ENCODE measurements at regions not wholly inside any gene's neighbourhood (a gene's known extent, or its start where the extent isn't known, plus 50 kb on each side); places are given as distances from the start of the nearest gene placed in this dataset.

DNA sequence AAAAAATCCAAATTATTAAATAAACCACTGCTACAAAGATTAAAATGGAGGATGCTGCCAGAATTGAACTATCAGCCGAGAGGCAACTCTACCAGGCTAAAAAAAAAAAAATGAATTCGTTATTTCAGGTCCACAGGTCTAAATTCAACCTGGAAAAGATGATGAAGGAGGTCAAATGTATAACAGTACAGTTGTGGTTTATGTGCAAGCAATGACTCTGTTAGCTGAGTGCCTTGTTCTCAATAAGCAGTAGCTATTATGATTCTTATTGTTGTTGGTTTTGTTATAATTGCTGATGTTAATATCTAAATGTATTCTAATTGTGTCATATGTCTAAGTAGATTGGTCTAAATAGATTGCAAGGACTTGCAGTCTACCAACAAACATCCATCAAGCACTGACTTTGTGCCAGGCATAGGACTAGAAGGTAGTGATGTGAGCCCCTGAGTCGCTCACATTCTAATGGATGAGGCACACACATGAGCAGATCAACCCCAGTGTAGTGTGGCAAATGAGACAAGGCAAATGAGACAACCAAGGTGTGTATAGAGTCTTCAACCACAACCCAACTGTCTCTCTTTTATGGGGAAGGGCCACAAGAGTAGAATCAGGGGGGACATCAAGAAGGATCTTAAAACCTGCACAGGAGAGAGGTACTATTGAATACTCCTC lies 77.0 kb upstream of the PLEKHG7 start:
- no peaks in the 10 kb centered on the region for H3K36me3 ChIP-seq (ENCODE audit: control insufficient read depth, insufficient read depth, low read length)
- H3K27ac ChIP-seq (ENCODE audit: low read depth, low read length): no peak overlapping the region
- no peaks in the 10 kb centered on the region for H3K27me3 ChIP-seq (ENCODE audit: control insufficient read depth, insufficient read depth, low read length)
- no peak overlapping the region for H3K9ac ChIP-seq (ENCODE audit: low read length)
- no peak overlapping the region for H3K4me3 ChIP-seq (ENCODE audit: low read length)
- H3K4me1 ChIP-seq (ENCODE audit: control insufficient read depth, insufficient read depth, low read length): no peaks in the 10 kb centered on the region

DNA sequence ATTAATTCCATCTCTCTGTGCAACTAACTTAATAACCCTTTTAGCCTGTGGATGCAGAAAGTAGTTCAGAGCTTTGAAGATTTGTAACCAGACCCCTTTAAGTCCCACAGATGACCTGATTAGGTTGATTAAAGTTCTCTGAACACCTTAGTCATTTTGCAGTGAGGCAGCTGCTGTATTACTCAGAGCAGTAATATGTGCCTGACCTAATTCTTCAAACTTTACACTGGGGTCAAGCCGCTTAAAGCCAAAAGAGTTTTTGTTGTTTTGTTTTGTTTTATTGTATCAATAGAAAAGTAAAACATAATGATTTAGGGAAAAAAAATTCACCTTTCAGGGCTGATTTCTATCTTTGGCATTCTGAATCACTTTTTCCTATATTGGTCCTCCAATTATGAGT lies 78.6 kb upstream of the PLEKHG7 start:
- Histone ChIP-seq H3K27ac (ENCODE audit: low read depth, low read length) (no peak overlapping the region), H3K36me3 (ENCODE audit: control insufficient read depth, insufficient read depth, low read length) (no peaks in the 10 kb centered on the region)

DNA sequence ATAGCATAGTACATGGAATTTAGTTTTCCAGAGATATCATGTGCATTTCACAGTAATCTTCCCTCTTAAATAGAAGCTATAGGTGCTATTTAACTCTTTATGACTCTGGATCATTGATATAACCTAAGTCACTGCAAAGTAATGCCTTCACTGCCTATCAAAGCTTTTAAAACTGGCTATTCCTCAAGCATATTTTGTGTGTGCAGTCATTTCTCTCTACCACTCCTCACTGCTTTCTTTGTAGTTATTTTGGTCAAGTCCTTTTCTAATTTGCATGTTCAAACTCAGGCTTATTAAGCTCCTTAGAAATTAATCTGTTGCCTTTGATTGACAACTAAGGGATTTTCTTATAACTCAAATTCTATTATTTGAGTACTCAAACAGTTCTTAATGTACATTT lies 79.4 kb upstream of the PLEKHG7 start:
- Histone ChIP-seq H3K36me3 (ENCODE audit: control insufficient read depth, insufficient read depth, low read length) (no peaks in the 10 kb centered on the region), H3K27ac (ENCODE audit: low read depth, low read length) (no peak overlapping the region), H3K27me3 (ENCODE audit: control insufficient read depth, insufficient read depth, low read length) (no peaks in the 10 kb centered on the region), H3K9ac (ENCODE audit: low read length) (no peak overlapping the region), H3K4me1 (ENCODE audit: control insufficient read depth, insufficient read depth, low read length) (no peaks in the 10 kb centered on the region), H3K4me3 (ENCODE audit: low read length) (no peak overlapping the region)

More for the DNA sequence above, 78.6 kb upstream of the PLEKHG7 start:
- Histone ChIP-seq H3K4me3 (ENCODE audit: low read length) (no peak overlapping the region), H3K4me1 (ENCODE audit: control insufficient read depth, insufficient read depth, low read length) (no peaks in the 10 kb centered on the region), H3K27me3 (ENCODE audit: control insufficient read depth, insufficient read depth, low read length) (no peaks in the 10 kb centered on the region), H3K9ac (ENCODE audit: low read length) (no peak overlapping the region)

DNA sequence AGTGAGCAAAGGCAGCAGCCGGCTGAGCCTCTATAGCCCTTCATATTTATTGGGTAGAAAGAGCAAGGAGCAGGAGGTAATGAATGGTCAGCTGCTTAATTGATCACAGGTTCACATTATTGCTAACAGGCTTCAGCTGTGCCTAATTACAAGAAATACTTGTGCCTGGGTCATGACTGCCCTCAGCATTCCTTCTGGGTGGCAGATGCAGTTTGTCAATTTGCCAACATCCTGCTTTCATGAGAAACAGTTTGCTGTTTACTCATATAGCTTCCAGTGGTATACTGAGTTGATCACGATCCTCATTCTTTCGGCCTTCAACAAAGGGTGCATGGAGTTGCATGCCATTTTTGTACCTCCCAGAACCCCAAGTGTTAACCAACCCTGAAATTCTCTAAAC lies 81.0 kb upstream of the PLEKHG7 start:
- H3K36me3 ChIP-seq (ENCODE audit: control insufficient read depth, insufficient read depth, low read length): no peaks in the 10 kb centered on the region
- no peak overlapping the region for H3K27ac ChIP-seq (ENCODE audit: low read depth, low read length)
- no peak overlapping the region for H3K4me3 ChIP-seq (ENCODE audit: low read length)
- H3K9ac ChIP-seq (ENCODE audit: low read length): no peak overlapping the region
- H3K27me3 ChIP-seq (ENCODE audit: control insufficient read depth, insufficient read depth, low read length): no peaks in the 10 kb centered on the region
- H3K4me1 ChIP-seq (ENCODE audit: control insufficient read depth, insufficient read depth, low read length): no peaks in the 10 kb centered on the region

DNA sequence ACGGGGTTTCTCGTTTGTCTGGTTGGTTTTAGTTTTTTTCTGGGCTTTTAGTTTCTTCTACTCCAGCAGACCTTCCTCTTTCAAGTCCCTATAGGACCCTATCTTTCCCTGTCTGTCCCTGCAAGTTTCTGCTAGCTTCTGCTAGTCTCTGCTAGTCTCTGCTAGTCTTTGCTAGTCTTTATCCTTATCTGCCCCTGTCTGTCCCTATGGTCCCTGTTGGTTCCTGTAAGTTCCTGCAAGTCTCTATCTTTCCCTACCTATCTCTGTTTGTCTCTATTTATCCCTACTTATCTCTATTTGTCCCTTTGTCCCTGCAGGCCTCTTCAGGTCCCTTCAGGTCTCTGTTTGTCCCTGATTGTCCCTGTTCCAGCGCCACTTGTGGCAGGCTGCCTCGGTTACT lies 81.5 kb upstream of the PLEKHG7 start:
- no peaks in the 10 kb centered on the region for H3K36me3 ChIP-seq (ENCODE audit: control insufficient read depth, insufficient read depth, low read length)
- H3K4me3 ChIP-seq (ENCODE audit: low read length): no peak overlapping the region
- H3K27ac ChIP-seq (ENCODE audit: low read depth, low read length): no peak overlapping the region
- no peak overlapping the region for H3K9ac ChIP-seq (ENCODE audit: low read length)
- no peaks in the 10 kb centered on the region for H3K27me3 ChIP-seq (ENCODE audit: control insufficient read depth, insufficient read depth, low read length)
- H3K4me1 ChIP-seq (ENCODE audit: control insufficient read depth, insufficient read depth, low read length): no peaks in the 10 kb centered on the region

DNA sequence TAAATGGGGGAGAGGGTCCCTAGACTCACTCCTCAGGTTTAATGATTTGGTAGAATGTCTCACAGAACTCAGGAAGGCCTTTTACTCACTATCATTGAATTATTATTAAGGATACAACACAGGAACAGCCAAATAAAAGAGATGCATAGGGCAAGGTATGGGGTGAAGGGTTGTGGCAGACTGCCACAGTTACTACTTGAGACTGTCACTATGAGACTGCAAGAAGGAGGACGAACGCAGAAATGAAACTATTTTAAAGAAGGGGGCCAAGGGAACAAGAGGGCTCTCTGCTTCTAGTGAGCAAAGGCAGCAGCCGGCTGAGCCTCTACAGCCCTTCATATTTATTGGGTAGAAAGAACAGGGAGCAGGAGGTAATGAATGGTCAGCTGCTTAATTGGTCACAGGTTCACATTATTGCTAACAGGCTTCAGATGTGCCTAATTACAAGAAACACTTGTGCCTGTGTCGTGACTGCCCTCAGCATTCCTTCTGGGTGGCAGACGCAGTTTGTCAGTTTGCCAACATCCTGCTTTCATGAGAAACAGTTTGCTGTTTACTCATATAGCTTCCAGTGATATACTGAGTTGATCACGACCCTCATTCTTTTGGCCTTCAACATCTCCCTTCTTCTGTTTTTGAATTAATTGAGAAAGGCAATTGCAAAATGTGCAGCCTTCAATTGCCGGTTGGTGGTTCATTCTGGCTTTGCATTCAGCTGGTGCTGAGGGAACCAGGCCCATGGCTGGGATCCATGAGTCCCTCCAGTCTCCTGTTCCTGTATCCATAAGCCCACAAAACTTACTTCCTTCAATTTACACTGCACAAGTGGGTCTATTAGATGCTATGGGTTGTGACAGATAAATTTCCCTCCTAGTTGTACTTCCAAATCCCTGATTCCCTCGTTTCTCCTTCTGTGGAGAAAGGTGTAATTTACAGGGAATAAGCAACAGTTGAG lies 82.8 kb upstream of the PLEKHG7 start:
- H3K27ac ChIP-seq (ENCODE audit: low read depth, low read length): no peak overlapping the region
- no peaks in the 10 kb centered on the region for H3K4me1 ChIP-seq (ENCODE audit: control insufficient read depth, insufficient read depth, low read length)
- no peak overlapping the region for H3K9ac ChIP-seq (ENCODE audit: low read length)
- no peaks in the 10 kb centered on the region for H3K36me3 ChIP-seq (ENCODE audit: control insufficient read depth, insufficient read depth, low read length)
- no peak overlapping the region for H3K4me3 ChIP-seq (ENCODE audit: low read length)
- no peaks in the 10 kb centered on the region for H3K27me3 ChIP-seq (ENCODE audit: control insufficient read depth, insufficient read depth, low read length)

DNA sequence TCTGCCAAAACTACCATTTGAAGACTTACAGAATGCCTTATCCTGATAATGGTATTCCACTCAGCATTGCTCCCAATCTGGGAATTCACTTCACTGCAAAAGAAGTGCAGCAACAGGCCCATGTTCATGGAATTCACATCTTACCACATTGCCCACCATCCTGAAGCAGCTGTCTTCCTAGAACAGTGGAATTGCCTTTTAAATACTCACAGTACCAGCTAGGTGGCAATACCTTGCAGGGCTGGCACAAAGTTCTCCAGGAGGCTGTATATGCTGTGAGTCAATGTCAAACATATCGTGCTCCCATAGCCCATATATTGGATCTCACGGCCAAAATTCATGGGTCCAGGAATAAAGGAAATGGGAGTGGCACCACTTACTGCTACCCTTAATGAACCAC lies 83.8 kb upstream of the PLEKHG7 start:
- Histone ChIP-seq H3K27me3 (ENCODE audit: control insufficient read depth, insufficient read depth, low read length) (no peaks in the 10 kb centered on the region), H3K27ac (ENCODE audit: low read depth, low read length) (no peak overlapping the region), H3K36me3 (ENCODE audit: control insufficient read depth, insufficient read depth, low read length) (no peaks in the 10 kb centered on the region), H3K4me1 (ENCODE audit: control insufficient read depth, insufficient read depth, low read length) (no peaks in the 10 kb centered on the region), H3K4me3 (ENCODE audit: low read length) (no peak overlapping the region), H3K9ac (ENCODE audit: low read length) (no peak overlapping the region)

DNA sequence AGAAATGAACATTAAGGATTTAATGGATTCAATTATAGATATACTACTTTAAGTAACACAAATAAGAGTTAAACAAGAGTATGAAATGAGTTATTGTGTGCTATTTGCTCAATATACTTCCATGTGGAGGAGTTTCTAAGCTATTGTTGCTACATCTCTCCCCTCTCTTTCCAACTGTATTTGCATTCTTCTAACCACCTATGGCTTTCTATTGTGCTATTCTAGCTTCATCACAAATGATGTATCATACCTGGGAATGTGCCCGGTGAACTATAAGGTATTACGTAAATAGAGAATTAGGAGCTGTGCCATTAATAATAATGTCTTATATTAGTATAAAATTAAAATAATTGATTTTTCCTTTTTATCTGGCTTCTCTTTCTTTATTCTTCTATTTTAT lies 87.1 kb upstream of the PLEKHG7 start:
- no peaks in the 10 kb centered on the region for H3K27me3 ChIP-seq (ENCODE audit: control insufficient read depth, insufficient read depth, low read length)
- no peak overlapping the region for H3K27ac ChIP-seq (ENCODE audit: low read depth, low read length)
- no peaks in the 10 kb centered on the region for H3K4me1 ChIP-seq (ENCODE audit: control insufficient read depth, insufficient read depth, low read length)
- no peaks in the 10 kb centered on the region for H3K36me3 ChIP-seq (ENCODE audit: control insufficient read depth, insufficient read depth, low read length)
- no peak overlapping the region for H3K4me3 ChIP-seq (ENCODE audit: low read length)
- H3K9ac ChIP-seq (ENCODE audit: low read length): no peak overlapping the region

DNA sequence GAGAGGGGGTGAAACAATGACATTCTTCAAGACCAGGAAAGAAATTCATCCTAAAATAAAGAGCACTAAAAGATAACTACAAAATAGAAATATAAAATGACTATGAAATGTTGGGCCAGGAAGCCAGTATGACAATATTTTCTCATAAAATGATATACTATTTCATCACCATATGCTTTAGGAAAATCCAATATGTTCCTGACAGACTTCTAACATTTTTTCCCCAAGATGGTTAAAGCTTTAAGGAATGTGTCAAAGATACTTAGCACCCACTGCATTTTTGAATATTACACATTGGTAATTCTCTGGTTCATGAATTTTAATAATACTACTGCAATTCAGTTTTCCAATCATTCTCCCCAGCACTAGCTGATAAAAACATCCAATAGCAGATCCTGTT lies 87.7 kb upstream of the PLEKHG7 start:
- Histone ChIP-seq H3K4me1 (ENCODE audit: control insufficient read depth, insufficient read depth, low read length) (no peaks in the 10 kb centered on the region), H3K4me3 (ENCODE audit: low read length) (no peak overlapping the region), H3K27me3 (ENCODE audit: control insufficient read depth, insufficient read depth, low read length) (no peaks in the 10 kb centered on the region), H3K36me3 (ENCODE audit: control insufficient read depth, insufficient read depth, low read length) (no peaks in the 10 kb centered on the region), H3K27ac (ENCODE audit: low read depth, low read length) (no peak overlapping the region), H3K9ac (ENCODE audit: low read length) (no peak overlapping the region)

DNA sequence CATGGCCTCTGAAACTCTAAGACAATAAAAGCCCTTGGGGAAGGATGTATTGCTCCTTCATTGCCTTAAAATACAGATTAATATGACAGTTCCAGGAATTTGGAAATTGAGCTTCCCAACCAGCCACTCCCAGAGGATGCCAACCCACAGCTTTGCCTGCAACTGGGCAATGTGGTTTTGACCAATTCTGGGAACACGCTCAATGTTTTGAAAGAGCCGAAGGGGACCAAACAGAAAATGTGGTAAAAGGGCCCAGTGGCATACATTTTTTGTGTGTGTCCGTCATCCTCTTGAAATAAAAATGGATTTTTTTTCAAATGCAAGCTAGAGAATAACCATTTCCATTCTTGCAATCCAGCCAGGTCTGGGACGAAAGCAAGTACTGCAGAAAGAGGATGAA lies 88.3 kb upstream of the PLEKHG7 start:
- Histone ChIP-seq H3K27me3 (ENCODE audit: control insufficient read depth, insufficient read depth, low read length) (no peaks in the 10 kb centered on the region), H3K27ac (ENCODE audit: low read depth, low read length) (no peak overlapping the region), H3K36me3 (ENCODE audit: control insufficient read depth, insufficient read depth, low read length) (no peaks in the 10 kb centered on the region), H3K4me3 (ENCODE audit: low read length) (no peak overlapping the region), H3K4me1 (ENCODE audit: control insufficient read depth, insufficient read depth, low read length) (no peaks in the 10 kb centered on the region), H3K9ac (ENCODE audit: low read length) (no peak overlapping the region)

DNA sequence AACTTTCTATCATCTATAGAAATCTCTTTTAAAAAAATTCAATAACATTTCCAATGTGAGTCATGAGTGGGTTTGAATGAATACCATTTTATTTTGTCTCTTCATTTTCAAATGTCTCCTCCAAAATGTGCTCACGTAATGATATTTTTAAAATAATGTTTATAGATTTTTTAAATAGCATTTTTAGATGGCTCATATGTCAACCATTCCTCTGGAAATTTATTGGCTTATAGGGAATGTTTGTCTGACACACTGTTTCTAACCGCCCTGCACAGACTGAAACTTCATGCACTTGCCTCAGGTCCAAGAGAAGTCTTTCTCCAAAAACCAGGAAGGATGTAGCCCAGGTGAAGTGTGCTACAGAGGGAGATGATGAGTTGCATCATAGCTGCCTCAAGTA lies 88.8 kb upstream of the PLEKHG7 start:
- Histone ChIP-seq H3K9ac (ENCODE audit: low read length) (no peak overlapping the region), H3K36me3 (ENCODE audit: control insufficient read depth, insufficient read depth, low read length) (no peaks in the 10 kb centered on the region), H3K27ac (ENCODE audit: low read depth, low read length) (no peak overlapping the region), H3K4me1 (ENCODE audit: control insufficient read depth, insufficient read depth, low read length) (no peaks in the 10 kb centered on the region), H3K4me3 (ENCODE audit: low read length) (no peak overlapping the region), H3K27me3 (ENCODE audit: control insufficient read depth, insufficient read depth, low read length) (no peaks in the 10 kb centered on the region)

DNA sequence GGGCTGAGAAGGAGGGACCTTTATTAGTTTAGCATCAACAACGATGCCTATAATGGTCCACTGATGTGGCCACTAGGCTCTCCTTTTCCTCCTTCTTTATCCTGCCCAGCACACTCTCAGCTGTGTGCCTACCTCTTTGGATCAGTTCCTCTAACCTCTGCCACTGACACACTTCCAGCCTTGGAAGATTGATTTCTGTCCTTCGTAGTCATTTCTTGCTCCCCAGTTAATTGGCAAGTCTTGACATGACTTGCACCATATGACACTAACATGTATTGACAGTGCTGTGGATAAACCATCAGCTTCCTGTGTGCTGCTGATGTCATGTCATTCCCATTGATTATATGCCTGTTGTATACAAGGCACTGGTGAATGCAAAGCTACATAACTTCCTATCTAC lies 90.2 kb upstream of the PLEKHG7 start:
- H3K36me3 ChIP-seq (ENCODE audit: control insufficient read depth, insufficient read depth, low read length): no peaks in the 10 kb centered on the region
- no peaks in the 10 kb centered on the region for H3K4me1 ChIP-seq (ENCODE audit: control insufficient read depth, insufficient read depth, low read length)
- H3K9ac ChIP-seq (ENCODE audit: low read length): no peak overlapping the region
- H3K4me3 ChIP-seq (ENCODE audit: low read length): no peak overlapping the region
- no peaks in the 10 kb centered on the region for H3K27me3 ChIP-seq (ENCODE audit: control insufficient read depth, insufficient read depth, low read length)
- H3K27ac ChIP-seq (ENCODE audit: low read depth, low read length): no peak overlapping the region

Measured in rectal smooth muscle tissue (tissue), 1 donor.